Mucosa of rectum (tissue), 2 donors: ENCODE measurements at regions not wholly inside any gene's neighbourhood (a gene's known extent, or its start where the extent isn't known, plus 50 kb on each side); places are given as distances from the start of the nearest gene placed in this dataset.

Experiments
- H3K27ac ChIP-seq, 2 donors: one replicate each; pipeline ENCODE4 v1.7.0; 2013; ENCODE audit warnings: inconsistent platforms in 2 of 2, low read depth in 2 of 2, low read length in 2 of 2
- H3K27me3 ChIP-seq, 2 donors: one replicate each; pipeline ENCODE4 v1.7.0; 2013; ENCODE audit warnings: low read length in 2 of 2; ENCODE audit not compliant: control insufficient read depth in 2 of 2, insufficient read depth in 2 of 2
- H3K36me3 ChIP-seq, 2 donors: one replicate each; pipeline ENCODE4 v1.7.0; 2013; ENCODE audit warnings: low read length in 2 of 2; ENCODE audit not compliant: control insufficient read depth in 2 of 2, insufficient read depth in 2 of 2
- H3K4me1 ChIP-seq, 2 donors: one replicate each; pipeline ENCODE4 v1.7.0; 2013; ENCODE audit warnings: low read length in 2 of 2, mild to moderate bottlenecking in 1 of 2; ENCODE audit not compliant: control insufficient read depth in 2 of 2, insufficient read depth in 2 of 2
- H3K4me3 ChIP-seq, 2 donors: one replicate each; pipeline ENCODE4 v1.7.0; 2013; ENCODE audit warnings: low read length in 2 of 2
- H3K9ac ChIP-seq, 2 donors: one replicate each; pipeline ENCODE4 v1.7.0; 2013; ENCODE audit warnings: low read length in 2 of 2, low read depth in 1 of 2, mild to moderate bottlenecking in 1 of 2
- H3K9me3 ChIP-seq, 2 donors: one replicate each; pipeline ENCODE4 v1.7.0; 2013; ENCODE audit warnings: low read length in 2 of 2; ENCODE audit not compliant: control insufficient read depth in 2 of 2
- donor health status: healthy.
- donor health status: Normal muscosa, but diverticular disease.

DNA sequence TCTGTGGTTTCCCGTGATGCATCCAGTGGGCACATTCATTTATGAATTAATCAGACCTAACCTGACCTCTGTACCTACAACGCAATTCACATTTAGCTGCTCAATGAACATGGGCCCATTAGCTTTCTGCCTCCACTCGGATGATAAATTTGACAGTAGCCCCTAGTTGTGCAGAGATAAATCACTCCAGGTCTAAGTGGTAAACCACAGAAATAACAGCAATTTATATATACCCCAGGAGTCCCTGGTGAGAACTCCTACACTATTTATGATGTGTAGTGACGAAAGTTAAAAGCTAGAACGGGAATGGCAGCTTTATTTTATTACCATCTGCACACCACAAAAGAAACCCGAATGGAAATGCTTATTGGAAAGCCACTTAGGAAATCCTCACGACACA is 371.5 kb downstream of the HAPSTR1 start:
- Histone ChIP-seq H3K4me1 (no peaks in the 10 kb centered on the region), H3K36me3 (no peaks in the 10 kb centered on the region), H3K4me3 (no peak overlapping the region), H3K27me3 (no peaks in the 10 kb centered on the region), H3K9me3 (no peaks in the 10 kb centered on the region), H3K27ac (no peak overlapping the region), H3K9ac (no peak overlapping the region)

DNA sequence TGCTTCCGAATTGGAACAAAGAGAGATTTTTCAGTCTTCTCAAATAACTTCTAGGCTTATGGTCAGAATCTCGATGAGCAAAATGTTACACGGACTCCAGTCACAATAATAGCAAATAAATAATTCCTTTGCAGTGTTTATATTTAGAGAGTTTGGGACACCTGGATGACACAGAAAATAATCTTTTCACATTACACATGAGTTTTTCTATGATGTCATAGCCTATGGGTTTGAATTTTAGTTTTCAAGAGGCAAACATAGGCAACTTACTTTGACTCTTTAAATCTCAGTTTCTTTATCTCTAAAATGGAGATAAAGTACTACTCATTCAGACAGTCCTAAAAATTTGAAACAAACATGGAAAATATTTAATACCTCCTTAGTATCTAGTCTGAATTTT is 372.0 kb downstream of the HAPSTR1 start:
- H3K36me3 ChIP-seq = no peaks in the 10 kb centered on the region
- H3K9ac ChIP-seq = no peak overlapping the region
- no peaks in the 10 kb centered on the region for H3K9me3 ChIP-seq
- no peak overlapping the region for H3K27ac ChIP-seq
- H3K4me1 ChIP-seq = no peaks in the 10 kb centered on the region
- H3K27me3 ChIP-seq = no peaks in the 10 kb centered on the region
- H3K4me3 ChIP-seq = no peak overlapping the region

DNA sequence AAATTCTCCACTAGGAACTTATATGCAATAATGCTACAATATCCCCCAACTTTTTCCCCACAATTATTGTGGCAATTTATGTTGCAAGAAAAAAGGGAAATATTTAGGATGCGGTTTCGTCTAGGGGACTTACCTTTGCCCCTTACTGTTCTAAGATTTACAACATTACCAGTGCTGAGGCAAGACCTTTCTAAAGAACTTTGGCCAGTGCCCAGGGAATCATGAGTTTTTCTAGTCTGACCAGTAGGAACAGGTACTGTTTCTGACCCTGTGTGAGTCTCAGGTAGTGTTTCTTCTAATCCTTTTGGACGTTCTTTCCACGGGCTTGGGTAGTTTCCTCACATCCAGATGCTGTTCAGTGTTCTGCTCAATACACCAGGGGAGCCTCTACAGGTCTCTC is 373.7 kb downstream of the HAPSTR1 start:
- Histone ChIP-seq H3K4me3 (no peak overlapping the region), H3K4me1 (no peaks in the 10 kb centered on the region), H3K9ac (no peak overlapping the region), H3K27ac (no peak overlapping the region), H3K36me3 (no peaks in the 10 kb centered on the region), H3K9me3 (no peaks in the 10 kb centered on the region), H3K27me3 (no peaks in the 10 kb centered on the region)

DNA sequence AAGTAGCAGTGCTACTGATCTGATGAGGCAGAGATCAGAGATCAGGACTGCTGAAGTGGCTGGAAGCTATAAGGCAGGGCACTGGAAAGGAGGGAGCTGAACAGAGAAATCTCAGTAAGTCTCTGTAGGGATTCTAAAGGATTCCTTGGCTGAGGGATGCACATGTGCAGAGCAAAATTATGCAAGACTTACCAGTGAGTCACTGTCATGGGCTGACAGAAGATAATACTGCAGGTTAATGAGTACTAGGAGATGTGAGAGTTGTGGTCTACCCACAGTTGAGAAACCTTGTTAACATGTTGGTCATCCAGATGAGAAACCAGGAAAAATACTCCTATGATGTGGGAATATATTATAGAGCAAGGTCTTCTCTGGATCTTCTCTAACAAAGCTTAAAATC is 378.1 kb downstream of the HAPSTR1 start:
- Histone ChIP-seq H3K36me3 (no peaks in the 10 kb centered on the region), H3K9me3 (no peaks in the 10 kb centered on the region), H3K27ac (no peak overlapping the region), H3K4me3 (no peak overlapping the region), H3K9ac (no peak overlapping the region), H3K27me3 (no peaks in the 10 kb centered on the region), H3K4me1 (no peaks in the 10 kb centered on the region)

DNA sequence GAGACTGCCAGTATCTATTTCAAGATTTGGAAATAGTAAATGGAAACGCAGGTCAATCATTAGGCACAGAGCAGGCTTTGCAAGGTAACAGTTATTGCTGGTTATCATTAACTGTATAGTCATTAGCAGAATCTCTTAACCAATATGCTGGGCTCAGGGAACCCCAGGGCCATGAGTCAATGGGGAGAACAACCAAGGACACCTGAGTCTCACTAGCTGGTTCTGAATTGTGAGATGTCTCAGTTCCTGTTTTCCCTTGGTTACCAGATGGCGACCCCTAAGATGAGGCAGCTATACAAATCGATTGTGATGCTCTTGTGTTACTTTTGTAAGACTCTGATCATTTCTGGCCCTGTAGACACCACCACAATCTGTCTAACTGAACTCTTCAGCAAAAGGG is 385.3 kb downstream of the HAPSTR1 start:
- H3K4me3 ChIP-seq = no peak overlapping the region
- H3K36me3 ChIP-seq = no peaks in the 10 kb centered on the region
- no peaks in the 10 kb centered on the region for H3K9me3 ChIP-seq
- no peaks in the 10 kb centered on the region for H3K4me1 ChIP-seq
- no peaks in the 10 kb centered on the region for H3K27me3 ChIP-seq
- no peak overlapping the region for H3K27ac ChIP-seq
- no peak overlapping the region for H3K9ac ChIP-seq

DNA sequence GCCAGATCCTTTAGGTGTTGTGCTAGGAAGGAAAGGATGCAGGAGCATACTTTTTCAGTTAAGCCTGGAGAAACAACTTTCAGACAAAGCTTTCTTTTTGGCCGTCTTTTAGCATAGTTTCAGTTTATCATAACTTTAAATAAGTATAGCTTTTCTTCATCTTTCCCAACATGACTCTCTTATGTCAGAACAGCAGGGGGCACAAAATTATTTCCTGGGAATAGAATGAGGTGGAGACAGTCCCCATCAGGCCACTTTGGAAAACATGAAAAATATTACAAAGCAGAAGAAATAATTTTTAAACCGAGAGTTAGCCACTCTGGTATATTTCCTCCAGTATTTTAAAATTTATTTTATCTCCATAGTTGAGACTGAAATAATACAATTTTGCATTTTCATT is 387.6 kb downstream of the HAPSTR1 start:
- H3K4me1 ChIP-seq = no peaks in the 10 kb centered on the region
- H3K4me3 ChIP-seq = no peak overlapping the region
- H3K27me3 ChIP-seq = no peaks in the 10 kb centered on the region
- H3K9me3 ChIP-seq = no peaks in the 10 kb centered on the region
- no peak overlapping the region for H3K9ac ChIP-seq
- no peaks in the 10 kb centered on the region for H3K36me3 ChIP-seq
- H3K27ac ChIP-seq = no peak overlapping the region

DNA sequence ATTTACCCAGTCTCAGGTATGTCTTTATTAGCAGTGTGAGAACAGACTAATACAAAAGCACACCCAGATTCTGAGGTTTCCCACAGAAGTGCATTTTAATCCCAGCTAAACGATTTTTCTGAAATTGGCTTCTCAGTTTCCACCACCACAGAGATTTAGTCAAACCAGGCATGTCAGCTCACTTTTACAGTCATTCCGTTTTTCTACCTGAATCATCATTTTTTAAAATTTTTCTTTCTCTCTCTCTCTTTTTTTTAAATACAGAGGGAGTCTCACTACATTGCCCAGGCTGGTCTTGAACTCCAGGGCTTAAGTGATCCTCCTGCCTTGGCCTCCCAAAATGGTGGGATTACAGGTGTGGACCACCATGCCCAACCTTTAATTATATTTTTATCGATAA is 389.1 kb downstream of the HAPSTR1 start:
- Histone ChIP-seq H3K4me1 (no peaks in the 10 kb centered on the region), H3K9ac (no peak overlapping the region), H3K27ac (no peak overlapping the region), H3K9me3 (no peaks in the 10 kb centered on the region), H3K27me3 (no peaks in the 10 kb centered on the region), H3K4me3 (no peak overlapping the region), H3K36me3 (no peaks in the 10 kb centered on the region)

DNA sequence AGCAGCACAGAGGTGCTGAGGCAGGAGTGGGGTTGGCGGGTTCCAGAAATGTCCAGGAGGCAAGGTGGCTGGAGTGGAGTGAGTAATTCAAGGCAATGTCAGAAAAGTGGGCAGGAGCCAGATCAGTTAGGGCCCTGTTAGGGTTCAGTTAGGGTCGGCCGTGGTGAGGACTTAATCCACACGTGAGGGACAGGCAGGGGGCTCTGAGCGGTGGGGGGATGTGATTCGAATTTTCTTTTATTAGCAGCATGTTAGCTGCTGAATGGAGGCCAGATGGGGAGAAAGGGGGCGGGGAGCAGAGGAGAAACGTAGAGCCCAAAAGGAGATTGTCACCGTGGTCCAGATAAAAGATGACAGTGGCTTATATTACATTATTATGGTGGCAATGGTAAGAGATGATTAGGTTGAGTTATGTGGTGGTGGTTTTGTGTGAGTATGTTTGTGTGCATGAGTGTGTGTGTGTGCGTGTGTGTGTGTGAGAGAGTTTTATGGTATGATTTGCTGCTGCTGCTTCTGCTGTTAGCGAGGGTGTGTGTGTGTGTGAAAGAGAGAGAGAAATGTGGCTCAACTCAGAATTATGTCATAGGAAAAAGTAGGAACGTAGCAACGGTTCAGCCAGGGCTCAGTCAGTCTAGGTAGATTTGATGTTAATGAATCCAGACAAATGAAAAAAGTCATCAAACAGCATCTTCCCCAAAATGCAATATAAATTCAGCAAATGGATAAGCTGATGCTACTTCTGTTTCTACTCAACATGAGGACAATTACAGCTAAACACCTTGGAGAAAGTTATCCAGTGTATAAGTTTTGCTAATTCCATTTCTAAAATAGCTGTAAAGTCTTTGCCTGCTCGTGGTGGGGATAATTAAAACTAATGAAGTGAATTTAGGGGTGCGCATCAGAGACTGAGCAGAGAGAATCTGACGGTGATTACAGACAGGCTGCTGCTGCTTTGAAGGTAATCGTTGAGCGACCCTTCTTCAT is 390.6 kb downstream of the HAPSTR1 start:
- no peak overlapping the region for H3K27ac ChIP-seq
- no peaks in the 10 kb centered on the region for H3K36me3 ChIP-seq
- no peaks in the 10 kb centered on the region for H3K27me3 ChIP-seq

DNA sequence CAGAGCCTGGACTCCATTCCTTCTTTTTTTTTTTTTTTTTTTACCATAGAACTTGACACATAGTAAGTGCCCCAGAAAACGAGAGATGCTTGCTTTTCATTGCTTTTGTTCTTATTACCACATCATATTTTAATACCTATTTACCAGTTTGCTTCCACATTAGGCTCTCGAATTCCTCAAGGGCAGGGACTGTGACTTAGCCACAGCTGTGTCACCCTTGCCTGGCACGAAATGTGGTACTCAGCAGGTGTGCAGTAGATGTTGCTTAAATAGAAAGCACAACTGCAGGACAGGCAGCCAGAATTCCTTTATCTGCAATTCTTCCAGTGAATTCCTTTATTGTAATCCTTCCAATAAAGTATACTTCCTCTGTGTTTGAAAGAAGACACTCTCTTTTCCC is 393.0 kb downstream of the HAPSTR1 start:
- Histone ChIP-seq H3K9ac (no peak overlapping the region), H3K27me3 (no peaks in the 10 kb centered on the region), H3K4me3 (no peak overlapping the region), H3K36me3 (no peaks in the 10 kb centered on the region), H3K27ac (no peak overlapping the region), H3K4me1 (no peaks in the 10 kb centered on the region), H3K9me3 (no peaks in the 10 kb centered on the region)

More for the DNA sequence above, 390.6 kb downstream of the HAPSTR1 start:
- no peak overlapping the region for H3K9ac ChIP-seq
- no peaks in the 10 kb centered on the region for H3K4me1 ChIP-seq
- H3K4me3 ChIP-seq = no peak overlapping the region
- no peaks in the 10 kb centered on the region for H3K9me3 ChIP-seq

DNA sequence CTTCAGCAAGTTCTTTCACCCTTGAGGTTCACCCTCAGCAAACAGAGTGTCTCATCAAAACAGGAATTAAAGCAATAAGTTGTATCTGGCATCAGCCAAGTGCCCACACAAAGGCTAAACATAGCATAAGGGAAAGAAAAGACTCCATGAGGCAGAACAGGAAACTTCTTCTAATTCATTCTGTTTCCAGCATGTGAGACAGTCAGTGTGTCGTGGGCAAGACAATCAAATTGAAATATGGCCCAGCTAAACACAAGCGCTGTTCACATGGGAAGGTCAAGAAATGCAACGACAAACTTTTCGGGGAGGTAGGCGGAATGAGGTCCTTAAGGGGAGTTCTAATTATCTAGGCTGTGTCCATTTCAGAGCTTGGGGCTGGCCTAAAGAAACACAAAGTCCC is 393.4 kb downstream of the HAPSTR1 start:
- H3K36me3 ChIP-seq = no peaks in the 10 kb centered on the region
- no peak overlapping the region for H3K27ac ChIP-seq
- no peaks in the 10 kb centered on the region for H3K4me1 ChIP-seq
- no peak overlapping the region for H3K9ac ChIP-seq
- no peak overlapping the region for H3K4me3 ChIP-seq
- H3K9me3 ChIP-seq = no peaks in the 10 kb centered on the region
- H3K27me3 ChIP-seq = no peaks in the 10 kb centered on the region
